NCI-H2107 (cell line): ENCODE measurements at regions not wholly inside any gene's neighbourhood (a gene's known extent, or its start where the extent isn't known, plus 50 kb on each side); places are given as distances from the start of the nearest gene placed in this dataset.
"Not testable (repeated sequence)": the region's sequence is repeated elsewhere in the genome, so short reads cannot be mapped to it uniquely, and the experiment has no call there.

Experiments used
- DNase-seq: peaks from one replicate; lab custom pipeline; 2025; lab: John Stamatoyannopoulos, UW

DNA sequence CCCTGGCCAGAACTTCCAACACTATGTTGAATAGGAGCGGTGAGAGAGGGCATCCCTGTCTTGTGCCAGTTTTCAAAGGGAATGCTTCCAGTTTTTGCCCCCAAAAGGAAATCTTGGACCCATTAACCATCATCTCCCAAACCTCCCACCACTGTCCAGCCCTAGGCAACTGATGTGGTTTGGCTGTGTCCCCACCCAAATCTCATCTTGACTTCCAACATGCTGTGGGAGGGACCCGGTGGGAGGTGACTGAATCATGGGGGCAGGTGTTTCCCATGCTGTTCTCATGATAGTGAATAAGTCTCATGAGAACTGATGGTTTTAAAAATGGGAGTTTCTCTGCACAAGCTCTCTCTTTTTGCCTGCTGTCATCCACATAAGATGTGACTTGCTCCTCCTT is 119.1 kb upstream of the RMDN2 start:
- not testable (repeated sequence) for DNase-seq

DNA sequence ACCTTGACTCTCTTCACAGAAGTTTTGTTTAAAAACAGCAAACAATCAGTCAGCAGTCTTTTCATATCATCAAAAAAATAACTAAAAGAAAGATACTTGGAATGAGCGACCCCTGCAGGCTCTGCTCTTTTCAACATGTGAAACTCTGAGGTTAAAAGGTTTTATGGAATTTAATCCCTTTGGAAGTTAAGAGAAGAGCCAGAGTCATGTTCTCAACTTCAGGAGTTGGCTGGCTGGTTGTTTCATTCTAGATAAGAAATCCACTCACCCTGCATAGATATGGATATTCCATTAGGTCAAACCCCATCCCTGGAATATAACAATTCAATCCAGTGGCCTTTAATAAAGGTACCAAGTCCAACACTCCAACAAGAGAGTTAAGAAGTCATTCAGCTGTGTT is 115.6 kb upstream of the RMDN2 start:
- DNase-seq: no peak

DNA sequence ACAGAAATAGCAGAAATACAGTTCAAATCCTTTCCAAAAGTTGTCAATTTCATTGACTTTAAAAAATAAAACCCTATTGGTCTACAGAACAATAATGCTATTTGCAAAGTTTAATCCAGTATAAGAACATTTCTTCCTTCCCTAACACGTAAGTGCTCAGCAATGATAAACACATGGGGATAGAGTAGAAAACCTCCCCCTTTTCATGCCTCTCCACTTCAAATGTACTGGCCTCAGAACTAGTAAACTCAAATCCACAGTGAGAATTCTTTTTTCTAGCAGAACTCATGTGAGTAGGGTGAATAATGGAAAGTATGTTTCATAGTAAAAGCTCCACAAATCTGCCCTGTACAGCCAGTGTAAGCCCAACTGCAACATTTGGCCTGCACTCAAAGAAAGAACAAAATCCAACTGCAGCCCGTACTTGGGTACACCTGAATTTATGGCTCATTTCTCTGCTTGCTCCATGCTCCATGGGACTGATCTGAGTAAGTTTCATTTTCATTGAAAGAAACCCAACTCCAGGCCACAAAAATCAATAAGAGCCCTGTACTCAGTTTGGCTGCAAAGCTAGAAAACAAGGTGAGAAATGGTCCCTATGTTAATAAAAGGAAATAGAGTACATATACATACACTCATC is 115.0 kb upstream of the RMDN2 start:
- no peak for DNase-seq

DNA sequence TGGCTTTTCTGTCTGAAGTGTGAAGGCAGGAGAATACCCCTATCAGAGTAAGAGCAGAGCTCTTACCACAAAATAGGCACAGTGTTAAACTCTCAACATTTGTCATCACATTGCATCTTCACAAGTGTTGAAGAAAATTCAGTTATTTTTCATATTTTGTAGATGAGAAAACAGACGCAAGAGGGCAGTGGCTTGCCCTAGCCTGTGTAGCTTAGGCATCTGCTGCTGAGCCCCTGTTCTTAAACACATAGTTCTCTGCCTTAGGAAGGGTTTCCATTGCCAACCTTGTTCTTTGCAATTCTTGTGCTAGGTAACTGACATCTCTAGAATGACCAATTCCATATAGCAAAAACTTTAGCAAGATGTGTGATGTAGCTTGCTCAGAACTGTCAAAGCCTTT is 112.7 kb upstream of the RMDN2 start:
- DNase-seq: no peak

DNA sequence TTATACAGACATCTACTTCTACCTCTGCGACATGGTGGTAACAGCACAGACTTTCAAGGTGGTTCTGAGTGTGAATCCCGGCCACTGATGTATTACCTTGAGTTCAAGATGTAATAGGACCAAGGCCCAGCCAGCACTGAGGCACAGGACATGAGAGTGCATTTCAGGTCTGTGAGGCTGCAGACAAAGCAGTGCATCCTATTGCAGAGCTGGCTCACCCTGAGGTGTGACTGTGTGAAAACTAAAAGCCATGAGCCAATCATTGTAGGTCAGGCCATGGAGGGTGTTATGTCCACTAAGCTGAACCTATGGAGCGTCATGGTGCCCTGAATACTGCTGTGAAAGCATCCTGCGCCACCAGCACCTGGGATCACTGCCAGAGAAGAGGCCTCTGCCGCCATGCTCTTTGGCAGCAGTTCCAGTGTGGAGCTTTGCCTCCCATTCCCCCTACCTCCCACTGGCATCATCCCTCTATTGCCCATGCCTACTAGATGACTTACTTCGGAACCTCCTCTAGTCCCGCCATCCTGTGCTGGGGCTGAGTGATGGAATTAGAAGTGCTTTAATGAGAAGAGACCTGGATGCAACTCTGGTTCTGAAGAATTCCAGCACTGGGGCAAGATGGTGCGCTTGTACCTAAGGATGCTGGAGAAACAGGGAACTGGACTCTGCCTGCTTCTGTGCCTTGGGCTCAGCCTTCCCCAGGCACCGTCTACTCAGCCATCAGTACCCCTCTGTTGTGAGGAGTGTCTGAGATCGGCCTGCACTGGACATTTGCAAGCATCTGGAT is 112.0 kb upstream of the RMDN2 start:
- DNase-seq: no peak

DNA sequence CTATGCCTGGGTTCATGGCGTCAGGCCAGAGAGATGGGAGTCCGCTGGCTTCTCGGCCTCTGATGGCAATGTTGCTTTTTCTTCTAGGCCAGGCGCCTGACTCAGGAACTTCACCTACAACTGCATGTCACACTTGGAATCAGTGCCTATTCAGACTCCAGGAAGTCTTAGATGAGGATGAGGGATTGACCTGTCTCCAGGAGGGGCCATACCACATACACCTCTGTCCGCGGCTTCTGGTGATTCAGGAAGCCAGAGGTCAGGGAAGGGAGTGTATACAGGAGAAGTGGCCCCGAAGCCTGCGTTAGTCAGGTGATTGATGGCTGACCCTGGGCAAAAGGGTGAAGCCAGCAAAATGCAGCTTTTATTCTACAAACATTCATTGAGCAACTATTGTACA is 109.1 kb upstream of the RMDN2 start:
- DNase-seq: no peak

DNA sequence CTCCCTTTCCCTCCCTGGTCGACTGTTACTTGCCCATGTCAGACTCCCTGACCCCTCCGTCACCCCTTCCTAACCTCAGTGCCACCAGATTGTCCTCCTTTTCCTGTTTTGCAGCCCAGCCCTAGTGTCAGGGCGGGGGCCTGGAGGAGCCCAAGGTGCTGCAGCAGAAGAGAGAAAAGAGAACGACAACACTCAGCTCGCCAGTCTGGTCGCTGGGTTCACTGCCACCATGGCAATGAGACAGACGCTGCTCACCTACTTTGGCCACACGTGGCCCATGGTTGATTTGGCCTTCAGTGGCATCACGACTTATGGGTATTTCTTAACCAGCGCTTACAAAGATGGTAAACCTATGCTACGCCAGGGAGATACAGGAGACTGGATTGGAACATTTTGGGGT is 108.4 kb upstream of the RMDN2 start:
- no peak for DNase-seq

DNA sequence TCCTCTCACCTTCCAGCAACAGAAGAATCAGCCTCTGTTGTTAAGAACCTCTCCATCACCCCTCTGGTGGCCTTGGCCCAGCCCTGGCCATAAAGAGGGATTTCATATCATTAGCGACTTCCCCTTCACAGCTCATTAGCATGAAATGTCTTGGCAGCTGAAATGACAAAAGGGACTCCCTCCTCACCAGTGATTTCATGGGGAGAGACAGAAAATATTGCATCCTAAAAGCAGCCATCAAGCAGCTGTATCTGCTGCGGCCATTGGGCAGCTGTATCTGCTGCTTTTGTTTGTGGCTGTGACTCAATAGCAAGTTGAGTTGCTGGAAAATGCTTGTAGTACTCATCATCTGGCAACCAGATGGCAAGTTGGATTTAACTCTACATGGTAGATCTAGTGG is 105.9 kb upstream of the RMDN2 start:
- DNase-seq: no peak

DNA sequence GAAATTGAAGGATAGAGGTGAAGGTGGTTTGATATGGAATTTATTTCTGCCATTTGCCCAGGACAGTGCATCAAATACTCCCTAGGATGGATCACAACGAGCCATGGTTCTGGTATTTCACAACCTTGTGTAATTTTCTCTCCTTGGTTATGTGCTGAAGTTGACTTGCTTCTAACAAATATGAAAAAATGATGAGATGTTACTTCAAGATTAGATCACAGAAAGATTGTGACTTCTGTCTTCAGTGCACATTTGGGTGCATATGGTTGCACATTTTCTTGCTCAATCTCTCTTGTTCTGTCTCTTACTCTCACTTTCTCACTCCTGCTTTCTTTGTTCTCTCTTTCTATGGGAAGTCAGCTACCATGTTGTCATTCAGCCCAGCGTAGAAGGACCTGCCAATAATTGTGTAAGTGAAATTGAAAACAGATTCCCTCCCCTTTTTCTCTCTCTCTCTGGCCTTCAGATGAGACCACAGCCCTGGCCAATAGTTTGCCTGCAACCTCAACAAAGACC is 104.6 kb upstream of the RMDN2 start:
- DNase-seq: no peak

DNA sequence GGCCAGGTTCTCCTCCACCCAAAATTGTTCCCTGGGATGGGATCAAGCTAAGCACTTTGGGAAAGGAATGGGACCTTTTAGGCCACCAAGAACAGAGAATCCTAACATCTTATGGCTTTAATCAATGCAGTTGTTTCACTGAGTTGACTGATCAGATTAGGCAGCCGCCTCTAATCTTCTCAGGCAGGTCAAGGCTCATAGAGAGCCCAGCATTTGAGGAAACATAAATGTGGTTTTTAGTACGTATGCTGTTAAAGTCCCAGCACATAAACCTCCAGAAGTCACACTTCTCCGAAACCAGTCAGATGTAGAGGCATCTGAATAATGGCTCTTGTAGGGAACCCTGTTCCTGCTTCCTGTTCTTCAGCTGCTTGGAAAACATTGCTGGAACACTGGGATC is 99.5 kb upstream of the RMDN2 start:
- no peak for DNase-seq

DNA sequence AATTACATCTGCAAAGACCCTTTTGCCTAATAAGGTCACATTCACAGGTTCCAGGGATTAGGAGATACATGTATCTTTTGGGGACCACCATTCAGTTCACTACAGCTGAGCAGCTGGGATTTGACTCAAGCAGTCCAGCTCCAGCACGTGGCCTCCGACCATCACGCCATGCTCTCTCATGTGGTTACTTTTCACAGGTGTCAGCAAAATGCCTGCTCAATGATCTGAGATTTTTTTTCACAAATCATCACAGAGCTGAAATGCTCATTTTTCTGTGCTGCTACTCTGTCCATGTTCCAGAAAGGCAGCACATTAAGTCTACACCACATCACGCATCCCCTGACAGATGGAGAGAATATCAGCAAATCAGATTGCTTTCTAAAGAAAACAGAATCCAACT is 98.5 kb upstream of the RMDN2 start:
- no peak for DNase-seq

DNA sequence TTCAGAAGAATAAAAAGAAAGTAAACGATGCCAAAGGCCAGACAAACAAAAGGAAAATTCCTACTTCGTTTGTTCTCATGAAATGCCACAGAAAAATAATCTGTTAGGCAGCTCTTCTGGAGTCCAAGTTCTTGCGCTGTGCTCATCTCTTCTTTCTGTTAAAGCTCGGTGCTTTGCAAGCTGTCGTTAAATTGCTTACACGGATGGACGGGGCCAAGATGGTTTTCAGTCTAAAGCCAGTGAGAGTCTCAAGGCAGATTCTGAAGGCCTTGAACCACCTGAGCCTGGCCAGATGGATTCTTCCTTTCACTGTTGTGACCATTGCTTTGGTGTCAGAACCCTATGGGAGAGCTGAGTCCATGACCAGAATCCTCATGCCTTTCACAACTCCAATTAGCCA is 97.6 kb upstream of the RMDN2 start:
- DNase-seq: no peak

DNA sequence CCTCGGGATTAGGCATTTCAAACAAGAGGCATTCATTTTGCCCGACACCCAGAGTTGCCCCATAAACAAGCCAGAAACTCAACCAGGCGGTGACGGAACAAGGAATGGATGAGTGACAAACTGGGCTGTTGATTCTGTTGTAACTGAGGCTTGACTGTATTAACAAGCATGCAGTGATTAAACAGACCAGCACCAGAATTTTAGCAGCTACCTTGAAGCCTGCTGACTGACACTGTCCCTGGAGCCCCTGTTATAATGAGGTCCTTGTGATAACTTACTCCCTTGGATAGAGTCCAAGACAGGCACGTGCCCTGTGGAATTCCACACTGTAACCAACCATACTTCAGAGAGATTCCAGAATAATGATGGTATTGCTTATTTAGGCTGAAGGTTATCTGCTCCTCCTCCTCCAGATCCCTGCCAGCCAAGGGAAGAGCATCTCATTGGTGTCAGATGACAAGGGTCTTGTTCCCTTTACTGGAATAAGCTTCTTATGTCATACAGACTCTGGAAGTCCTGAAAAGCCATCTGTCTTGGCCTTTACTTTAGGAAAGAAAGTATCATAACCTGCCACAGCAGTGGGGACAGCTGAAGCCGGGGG is 97.1 kb upstream of the RMDN2 start:
- DNase-seq: no peak

DNA sequence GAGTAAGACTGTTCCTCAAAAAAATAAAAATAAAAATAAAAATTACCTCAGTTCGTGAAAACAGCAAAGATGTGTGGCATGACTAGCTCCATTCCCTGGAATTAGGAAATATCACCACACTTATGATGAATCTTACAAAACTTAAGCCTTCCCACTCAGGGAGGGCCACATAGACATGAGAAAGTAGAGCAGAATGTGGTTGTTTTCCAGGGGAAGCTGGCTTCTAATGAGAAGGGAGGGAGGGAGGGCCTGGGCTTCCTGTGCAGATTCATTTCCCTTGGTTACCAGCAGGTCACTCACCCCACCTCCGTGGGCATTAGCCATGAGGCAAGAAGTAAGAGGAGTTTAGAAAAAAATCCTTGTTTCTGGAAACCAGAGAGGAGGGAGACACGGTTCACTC is 95.9 kb upstream of the RMDN2 start:
- DNase-seq: no peak

DNA sequence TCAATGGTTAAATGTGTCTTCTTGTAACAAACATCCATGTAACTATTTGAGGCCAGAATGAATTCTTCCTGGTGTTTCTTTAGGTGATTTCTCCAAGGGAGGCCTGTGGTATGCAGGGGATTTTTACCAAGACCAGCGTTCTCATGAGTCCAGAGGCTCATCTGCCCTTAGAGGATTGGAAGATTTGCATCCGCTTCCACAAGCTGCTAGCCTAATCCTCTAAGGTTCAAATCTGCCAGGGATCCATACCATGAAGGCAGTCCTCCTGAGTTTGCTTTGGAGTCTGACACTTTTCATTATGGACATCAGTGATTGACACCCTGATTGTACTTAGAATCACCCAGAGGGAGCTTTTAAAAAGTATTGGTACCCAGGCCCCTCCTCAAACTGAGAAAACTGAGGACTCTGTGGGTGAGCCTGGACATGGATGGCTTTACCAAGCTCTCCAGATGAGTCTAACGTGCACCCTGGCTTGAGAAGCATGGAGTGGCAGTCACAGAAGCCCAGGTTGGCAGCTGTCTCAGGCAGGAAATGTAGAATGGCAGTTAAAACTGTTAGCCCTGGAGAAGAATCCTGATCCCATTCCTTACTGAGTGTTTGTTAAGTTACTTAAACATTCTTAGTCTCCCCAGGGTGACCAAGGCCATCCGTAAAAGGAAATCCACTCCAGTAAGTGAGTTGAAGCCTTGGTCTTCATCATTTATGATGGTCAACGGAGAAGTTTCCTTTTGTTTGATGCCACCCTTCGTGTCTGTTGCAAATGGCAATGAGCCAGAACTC is 95.3 kb upstream of the RMDN2 start:
- no peak for DNase-seq

DNA sequence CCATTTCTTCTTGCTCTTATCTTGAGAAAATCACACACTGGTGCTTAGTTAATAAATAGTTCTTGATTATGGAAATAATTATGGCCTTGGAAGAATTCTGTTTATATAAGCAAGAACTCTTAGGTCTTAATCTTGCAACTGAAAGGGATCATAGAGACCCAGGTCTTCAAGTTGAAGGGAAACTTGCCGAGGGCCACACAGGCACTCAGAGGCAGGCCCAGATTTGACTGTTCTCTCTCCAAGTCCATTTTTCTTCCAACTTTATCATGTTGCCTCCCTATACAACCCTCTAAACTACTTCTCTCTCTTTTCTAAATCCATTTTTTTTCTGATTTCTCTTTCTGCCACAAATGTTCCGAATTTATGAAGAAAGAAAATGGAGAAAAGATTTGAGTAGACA is 94.5 kb upstream of the RMDN2 start:
- no peak for DNase-seq

DNA sequence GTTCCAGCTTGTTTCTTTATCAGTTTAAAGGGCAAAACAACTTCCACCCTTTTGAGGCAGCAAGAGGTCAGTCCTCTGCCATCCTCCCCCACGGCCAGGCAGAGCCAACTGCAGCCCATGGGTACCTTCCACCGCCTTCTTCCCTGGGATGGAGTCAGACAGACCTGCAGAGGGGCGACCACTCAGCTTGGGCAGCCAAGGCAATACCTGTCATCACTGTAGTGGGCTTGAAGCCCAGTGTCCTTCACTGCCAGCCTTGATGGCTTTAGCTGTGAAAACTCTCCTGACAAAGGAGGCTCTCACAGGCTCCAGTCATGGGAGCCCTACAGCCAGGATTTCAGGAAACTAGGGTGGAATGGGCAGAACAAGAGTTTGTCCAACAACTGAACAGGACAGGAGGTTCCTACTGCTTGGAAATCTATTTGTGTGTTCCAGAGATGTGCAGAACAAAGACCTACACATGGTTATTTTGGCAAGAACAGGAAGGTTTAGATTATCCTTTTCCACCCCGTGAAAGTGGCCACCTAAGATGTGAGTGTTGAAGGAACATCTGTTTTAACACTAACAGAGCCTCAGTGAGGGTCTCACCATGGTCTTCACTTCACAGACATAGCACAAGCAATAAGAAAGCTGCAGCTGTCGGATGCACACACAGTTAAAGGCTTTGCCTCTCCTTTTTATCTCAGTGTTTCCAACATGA is 93.9 kb upstream of the RMDN2 start:
- no peak for DNase-seq

DNA sequence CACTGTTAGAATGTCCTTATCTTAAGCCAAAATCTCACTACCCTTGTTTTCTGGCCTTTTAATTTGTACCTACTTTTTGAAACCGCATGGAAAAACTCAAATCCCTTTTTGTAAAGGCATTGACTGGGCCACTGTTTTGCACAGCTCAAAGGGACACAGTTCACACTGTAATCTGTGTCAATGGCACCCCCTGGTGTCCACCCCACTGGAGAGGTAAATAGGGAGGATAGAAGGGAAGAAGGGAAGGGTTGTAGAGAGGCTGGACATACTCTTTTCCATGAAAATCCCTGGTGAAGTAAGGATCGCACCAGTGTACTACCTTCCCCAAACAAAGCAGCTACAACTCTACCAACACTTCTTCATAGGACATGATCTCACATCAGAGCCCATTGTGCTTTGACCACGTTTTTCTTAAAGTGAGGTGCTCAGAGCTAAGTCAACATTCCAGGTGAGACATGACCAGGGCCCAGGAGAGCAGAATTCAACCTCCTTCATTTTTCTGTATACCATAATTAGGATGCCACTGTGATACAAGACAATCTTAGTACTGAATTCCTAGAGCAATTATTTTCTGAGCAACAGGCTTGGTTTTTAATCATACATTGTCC is 92.4 kb upstream of the RMDN2 start:
- DNase-seq: peak; percentile 24

DNA sequence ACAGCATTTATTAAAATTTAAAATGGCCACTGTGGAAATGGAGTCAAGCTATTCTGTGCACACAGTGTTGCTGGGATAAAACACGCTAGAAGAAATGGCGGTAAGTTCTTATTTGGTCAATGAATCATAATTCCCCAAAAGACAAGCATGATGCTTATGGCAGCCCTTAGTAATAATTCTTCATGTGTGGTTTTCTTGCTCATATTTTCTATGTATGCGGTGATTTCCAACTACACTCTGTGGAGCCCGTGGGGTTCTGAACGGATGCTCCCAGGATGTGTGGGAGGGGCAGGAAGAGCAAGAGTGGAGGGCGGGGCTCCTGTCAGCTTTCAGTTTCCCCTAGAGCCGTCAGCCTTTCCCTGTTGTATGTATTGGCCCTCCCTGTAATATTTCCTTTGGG is 91.7 kb upstream of the RMDN2 start:
- no peak for DNase-seq

DNA sequence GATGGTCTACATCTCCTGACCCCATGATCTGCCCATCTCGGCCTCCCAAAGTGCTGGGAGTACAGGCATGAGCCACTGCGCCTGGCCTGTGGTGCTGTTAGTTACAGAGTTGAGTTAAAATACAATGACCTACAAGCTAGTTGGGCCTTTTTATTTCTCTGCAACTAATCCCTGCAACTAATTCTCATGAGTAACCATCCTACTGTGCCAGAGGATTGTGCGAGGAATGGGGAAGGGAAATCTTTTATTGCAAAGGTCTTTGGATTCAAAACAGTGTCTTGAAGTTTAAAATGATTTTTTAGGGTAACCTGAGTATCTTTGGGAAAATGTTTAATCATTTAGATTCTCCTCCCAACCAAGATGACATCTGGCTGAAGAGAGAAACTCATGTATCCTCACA is 88.8 kb upstream of the RMDN2 start:
- DNase-seq: no peak

DNA sequence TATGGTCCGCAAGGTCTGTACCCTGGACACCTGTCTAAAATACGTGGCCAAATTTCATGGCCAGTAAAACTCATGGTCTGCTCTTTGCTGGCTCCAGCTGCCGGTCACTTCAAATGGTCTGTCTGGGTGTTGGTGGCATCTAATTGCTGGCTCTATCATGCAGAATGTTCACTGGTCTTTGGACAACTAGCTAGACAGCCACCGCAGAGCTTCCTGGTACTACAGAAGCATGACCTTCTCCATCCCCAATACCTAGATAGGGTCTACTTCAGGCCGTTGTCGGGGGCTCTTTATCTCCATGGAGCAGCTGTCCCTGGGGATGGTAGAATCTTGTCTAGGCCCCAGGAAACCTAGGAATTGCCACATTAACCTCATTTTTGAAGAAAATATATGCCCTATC is 88.4 kb upstream of the RMDN2 start:
- no peak for DNase-seq
